Duodenal mucosa (tissue), 2 donors: ENCODE measurements at regions not wholly inside any gene's neighbourhood (a gene's known extent, or its start where the extent isn't known, plus 50 kb on each side); places are given as distances from the start of the nearest gene placed in this dataset.

ENCODE experiments used
- H3K27ac ChIP-seq: one replicate; pipeline ENCODE4 v1.7.0; 2013; ENCODE audit warnings: low read depth, low read length
- H3K27me3 ChIP-seq, 2 donors: one replicate each; pipeline ENCODE4 v1.7.0; 2013; ENCODE audit warnings: low read length in 2 of 2, control low read depth in 1 of 2; ENCODE audit not compliant: insufficient read depth in 2 of 2, control insufficient read depth in 1 of 2
- H3K36me3 ChIP-seq, 2 donors: one replicate each; pipeline ENCODE4 v1.7.0; 2013; ENCODE audit warnings: low read length in 2 of 2, control low read depth in 1 of 2; ENCODE audit not compliant: insufficient read depth in 2 of 2, control insufficient read depth in 1 of 2
- H3K4me1 ChIP-seq, 2 donors: one replicate each; pipeline ENCODE4 v1.7.0; 2013; ENCODE audit warnings: low read length in 2 of 2, control low read depth in 1 of 2; ENCODE audit not compliant: insufficient read depth in 2 of 2, control insufficient read depth in 1 of 2
- H3K4me3 ChIP-seq, 2 donors: one replicate each; pipeline ENCODE4 v1.7.0; 2013; ENCODE audit warnings: low read length in 2 of 2, low read depth in 1 of 2
- H3K9ac ChIP-seq, 2 donors: one replicate each; pipeline ENCODE4 v1.7.0; 2013; ENCODE audit warnings: low read length in 2 of 2, low read depth in 1 of 2
- H3K9me3 ChIP-seq, 2 donors: one replicate each; pipeline ENCODE4 v1.7.0; 2013; ENCODE audit warnings: low read length in 2 of 2, control low read depth in 1 of 2; ENCODE audit not compliant: control insufficient read depth in 1 of 2

DNA sequence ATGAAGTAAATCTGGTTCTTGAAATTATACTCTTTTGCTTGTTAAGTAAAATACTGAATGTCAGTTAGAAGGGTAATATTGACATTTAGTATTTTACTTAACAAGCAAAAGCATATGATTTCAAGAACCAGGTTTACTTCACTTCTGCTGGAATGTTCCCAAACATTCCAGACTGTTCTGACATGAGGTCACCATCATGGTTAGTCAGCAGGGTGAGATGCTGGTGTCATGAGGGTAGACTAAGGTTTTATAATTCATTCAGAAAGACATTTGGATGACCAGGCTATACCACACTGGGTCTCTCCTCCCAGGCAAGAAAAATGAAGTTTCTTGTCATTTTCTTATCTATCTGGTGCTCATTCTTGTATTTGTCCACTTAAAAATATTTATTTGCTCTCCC lies 414.4 kb upstream of the MMS22L start:
- H3K27me3 ChIP-seq = no peaks in the 10 kb centered on the region
- no peaks in the 10 kb centered on the region for H3K9me3 ChIP-seq
- no peak overlapping the region for H3K4me3 ChIP-seq
- no peak overlapping the region for H3K9ac ChIP-seq
- no peaks in the 10 kb centered on the region for H3K4me1 ChIP-seq
- no peak overlapping the region for H3K27ac ChIP-seq
- no peaks in the 10 kb centered on the region for H3K36me3 ChIP-seq

DNA sequence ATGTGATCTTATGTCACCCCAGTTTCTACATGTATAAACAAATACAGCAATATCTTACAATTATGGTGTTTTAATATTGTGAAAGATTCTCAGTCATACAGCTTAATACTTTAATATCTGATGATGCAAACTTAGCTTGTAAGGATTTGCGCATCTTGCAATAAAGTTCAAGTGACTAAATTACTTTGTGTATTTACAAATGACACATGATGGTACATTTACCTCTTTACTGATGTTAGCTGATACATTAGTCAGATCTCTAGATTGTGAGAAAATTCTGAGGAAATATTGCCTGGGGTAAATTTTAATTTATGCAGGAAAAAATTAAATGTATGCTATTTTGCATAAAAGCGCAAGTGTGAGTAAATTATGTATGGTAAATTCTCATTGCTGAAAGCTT lies 418.8 kb upstream of the MMS22L start:
- Histone ChIP-seq H3K4me3 (no peak overlapping the region), H3K27me3 (no peaks in the 10 kb centered on the region), H3K9ac (no peak overlapping the region), H3K4me1 (no peaks in the 10 kb centered on the region), H3K27ac (no peak overlapping the region), H3K36me3 (no peaks in the 10 kb centered on the region), H3K9me3 (no peaks in the 10 kb centered on the region)

DNA sequence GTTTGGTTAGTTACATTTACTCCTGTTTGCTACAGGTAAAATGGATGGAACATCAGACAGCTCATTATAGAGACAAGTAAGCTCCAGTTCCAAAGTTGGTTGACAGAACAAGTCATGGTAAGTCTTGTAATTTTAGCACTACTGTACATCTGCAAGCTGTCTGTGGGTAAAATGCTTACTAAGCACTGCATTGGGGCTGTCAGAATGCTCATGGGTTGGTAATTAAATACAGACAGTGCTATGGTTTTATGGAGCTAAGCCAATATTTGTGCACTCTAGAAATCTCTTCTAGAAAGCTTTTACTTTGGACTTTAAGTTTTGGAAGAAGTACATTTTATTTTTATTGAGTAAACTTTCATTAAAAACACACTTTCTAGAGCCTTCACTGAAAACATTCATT lies 419.2 kb upstream of the MMS22L start:
- Histone ChIP-seq H3K27me3 (no peaks in the 10 kb centered on the region), H3K27ac (no peak overlapping the region), H3K9me3 (no peaks in the 10 kb centered on the region), H3K4me1 (no peaks in the 10 kb centered on the region), H3K36me3 (no peaks in the 10 kb centered on the region), H3K4me3 (no peak overlapping the region), H3K9ac (no peak overlapping the region)

DNA sequence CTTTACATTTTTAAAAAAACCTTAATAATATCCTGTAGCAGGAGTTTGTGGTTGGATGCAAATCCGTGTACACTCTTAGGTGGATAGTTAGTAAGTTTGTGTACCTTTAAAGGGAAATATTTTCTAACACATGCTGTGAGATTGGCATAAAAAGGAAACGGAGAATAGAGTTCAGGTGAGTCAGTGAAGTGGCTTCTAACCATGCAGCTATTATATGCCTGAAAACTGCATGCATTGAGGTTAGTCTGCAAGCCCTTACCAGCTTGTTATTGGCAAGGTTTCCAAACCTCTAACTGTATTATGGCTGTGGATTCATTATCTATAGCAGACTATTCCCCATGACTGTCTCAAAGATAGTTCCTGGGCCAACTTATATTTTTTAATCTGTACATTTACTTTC lies 420.6 kb upstream of the MMS22L start:
- Histone ChIP-seq H3K4me1 (no peaks in the 10 kb centered on the region), H3K4me3 (no peak overlapping the region), H3K27me3 (no peaks in the 10 kb centered on the region), H3K9me3 (no peaks in the 10 kb centered on the region), H3K9ac (no peak overlapping the region), H3K36me3 (no peaks in the 10 kb centered on the region), H3K27ac (no peak overlapping the region)

DNA sequence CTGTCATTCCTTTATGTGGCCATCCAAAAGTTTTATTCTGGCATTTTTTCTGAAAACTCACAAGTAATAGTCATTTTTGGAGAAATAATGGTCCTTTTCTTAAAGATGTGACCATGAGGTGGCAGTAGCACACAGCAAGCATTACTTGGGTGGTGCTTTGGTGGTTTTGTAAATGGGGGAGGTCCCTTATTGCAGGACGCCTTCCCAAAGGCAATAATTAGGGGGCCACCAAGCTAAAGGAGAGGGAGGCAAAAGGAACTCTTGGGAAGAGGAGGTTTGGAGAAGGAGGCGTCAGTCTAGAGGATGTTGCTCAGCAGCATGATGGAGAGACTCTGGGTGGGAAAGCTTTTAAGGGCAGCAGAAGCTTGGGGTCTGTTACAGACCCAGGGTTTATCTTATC lies 422.6 kb upstream of the MMS22L start:
- H3K36me3 ChIP-seq = no peaks in the 10 kb centered on the region
- no peak overlapping the region for H3K27ac ChIP-seq
- H3K4me1 ChIP-seq = no peaks in the 10 kb centered on the region
- no peak overlapping the region for H3K9ac ChIP-seq
- no peaks in the 10 kb centered on the region for H3K27me3 ChIP-seq
- no peaks in the 10 kb centered on the region for H3K9me3 ChIP-seq
- no peak overlapping the region for H3K4me3 ChIP-seq

DNA sequence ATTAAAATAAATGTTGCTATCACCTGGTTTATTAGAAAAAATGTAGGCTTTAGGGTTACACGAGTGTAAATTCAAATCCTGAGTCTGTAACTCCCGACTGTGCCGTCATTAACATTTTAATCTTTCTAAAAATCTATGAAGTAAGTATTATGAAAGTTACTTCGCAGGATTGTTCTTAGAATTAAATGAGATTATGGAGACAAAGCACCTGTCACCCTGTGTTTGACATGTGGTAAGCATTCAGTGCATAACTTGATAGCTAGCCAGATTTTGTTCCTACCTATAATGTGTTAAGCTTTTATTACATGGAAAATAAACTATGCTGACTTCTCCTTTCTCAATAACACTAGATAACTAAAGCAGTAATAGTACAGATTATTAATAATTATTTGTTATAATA lies 429.7 kb upstream of the MMS22L start:
- no peaks in the 10 kb centered on the region for H3K36me3 ChIP-seq
- H3K9me3 ChIP-seq = no peaks in the 10 kb centered on the region
- no peak overlapping the region for H3K4me3 ChIP-seq
- no peaks in the 10 kb centered on the region for H3K27me3 ChIP-seq
- H3K27ac ChIP-seq = no peak overlapping the region
- no peaks in the 10 kb centered on the region for H3K4me1 ChIP-seq
- no peak overlapping the region for H3K9ac ChIP-seq

DNA sequence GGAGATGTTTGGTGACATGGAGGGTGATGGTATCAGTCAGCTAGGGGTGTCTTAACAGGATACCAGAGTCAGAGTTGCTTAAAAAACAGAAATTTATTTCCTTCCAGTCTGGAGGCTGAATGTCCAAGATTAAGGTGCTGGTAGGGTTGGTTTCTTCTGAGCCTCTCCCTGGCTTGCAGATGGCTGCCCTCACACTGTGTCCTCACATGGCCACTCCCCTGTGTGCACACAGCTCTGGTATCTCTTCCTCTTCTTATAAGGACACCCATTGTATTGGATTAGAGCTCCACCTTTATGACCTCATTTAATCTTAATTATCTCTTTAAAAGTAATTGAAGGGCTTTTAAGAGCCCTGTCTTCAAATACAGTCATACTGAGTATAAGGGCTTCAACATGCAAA lies 431.8 kb upstream of the MMS22L start:
- no peak overlapping the region for H3K27ac ChIP-seq
- H3K9me3 ChIP-seq = no peaks in the 10 kb centered on the region
- no peak overlapping the region for H3K4me3 ChIP-seq
- no peak overlapping the region for H3K9ac ChIP-seq
- H3K36me3 ChIP-seq = no peaks in the 10 kb centered on the region
- no peaks in the 10 kb centered on the region for H3K27me3 ChIP-seq
- H3K4me1 ChIP-seq = no peaks in the 10 kb centered on the region

DNA sequence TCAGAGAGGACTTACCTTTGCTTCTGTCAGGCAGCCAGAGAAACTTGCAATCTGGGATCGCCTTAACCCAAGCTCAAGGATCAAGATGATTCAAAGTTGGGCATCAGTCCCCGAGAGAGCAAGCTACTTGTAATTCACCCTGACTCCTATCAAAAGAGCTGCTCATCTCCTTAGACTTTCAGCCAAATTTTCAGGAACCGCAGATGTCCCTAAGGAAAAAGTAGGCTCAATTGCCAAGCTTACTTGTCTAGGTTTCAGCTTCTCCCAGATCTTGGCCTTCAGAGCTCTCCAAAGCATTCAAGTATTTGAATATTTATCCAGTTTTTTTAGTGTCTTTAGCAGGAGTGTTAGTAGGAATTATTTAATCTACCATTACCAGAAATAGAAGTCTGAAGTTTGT lies 434.1 kb upstream of the MMS22L start:
- no peak overlapping the region for H3K4me3 ChIP-seq
- no peak overlapping the region for H3K9ac ChIP-seq
- no peak overlapping the region for H3K27ac ChIP-seq
- H3K4me1 ChIP-seq = no peaks in the 10 kb centered on the region
- H3K27me3 ChIP-seq = no peaks in the 10 kb centered on the region
- no peaks in the 10 kb centered on the region for H3K9me3 ChIP-seq
- H3K36me3 ChIP-seq = no peaks in the 10 kb centered on the region

DNA sequence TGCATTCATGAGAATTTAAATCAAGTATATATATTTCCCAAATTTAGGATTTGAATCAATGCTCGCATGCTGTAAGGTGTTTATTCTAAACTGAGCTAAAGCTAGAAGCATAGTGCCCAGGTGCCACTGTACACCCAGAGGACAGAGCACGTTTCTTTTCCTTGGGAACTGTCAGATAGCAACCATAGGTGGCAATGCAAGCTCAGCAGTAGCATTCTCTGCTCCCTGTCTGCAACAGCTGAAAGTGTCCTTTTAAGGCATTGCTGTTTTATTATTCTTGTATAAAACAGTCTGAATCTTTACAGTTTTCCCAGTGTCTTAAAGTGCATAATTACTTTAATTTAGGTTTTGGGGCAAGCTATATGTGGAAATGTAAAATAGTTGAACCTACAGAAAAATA lies 443.4 kb upstream of the MMS22L start:
- H3K36me3 ChIP-seq = no peaks in the 10 kb centered on the region
- no peaks in the 10 kb centered on the region for H3K9me3 ChIP-seq
- H3K4me1 ChIP-seq = no peaks in the 10 kb centered on the region
- no peak overlapping the region for H3K9ac ChIP-seq
- no peak overlapping the region for H3K4me3 ChIP-seq
- no peaks in the 10 kb centered on the region for H3K27me3 ChIP-seq
- no peak overlapping the region for H3K27ac ChIP-seq

DNA sequence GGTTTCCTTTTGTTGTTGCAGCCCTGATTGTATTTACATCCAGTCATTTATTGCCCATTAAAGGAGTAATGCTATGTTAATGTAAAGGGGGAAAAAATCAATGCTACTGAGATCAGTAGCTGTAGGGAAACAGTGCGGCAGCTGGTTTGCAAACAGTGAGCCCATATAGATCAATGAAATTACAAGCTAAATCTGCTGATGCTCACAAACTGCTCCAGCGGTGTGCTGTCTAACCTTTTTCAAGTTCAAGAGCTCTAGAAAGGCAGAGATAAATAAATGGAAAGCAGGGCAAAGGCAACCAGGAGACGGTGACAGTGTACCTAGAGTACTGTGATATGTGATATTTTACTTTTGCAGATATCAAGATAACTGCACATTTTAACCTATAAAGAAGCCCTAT lies 449.0 kb upstream of the MMS22L start:
- Histone ChIP-seq H3K27ac (no peak overlapping the region), H3K4me1 (no peaks in the 10 kb centered on the region), H3K9me3 (no peaks in the 10 kb centered on the region), H3K27me3 (no peaks in the 10 kb centered on the region), H3K9ac (no peak overlapping the region), H3K4me3 (no peak overlapping the region), H3K36me3 (no peaks in the 10 kb centered on the region)

DNA sequence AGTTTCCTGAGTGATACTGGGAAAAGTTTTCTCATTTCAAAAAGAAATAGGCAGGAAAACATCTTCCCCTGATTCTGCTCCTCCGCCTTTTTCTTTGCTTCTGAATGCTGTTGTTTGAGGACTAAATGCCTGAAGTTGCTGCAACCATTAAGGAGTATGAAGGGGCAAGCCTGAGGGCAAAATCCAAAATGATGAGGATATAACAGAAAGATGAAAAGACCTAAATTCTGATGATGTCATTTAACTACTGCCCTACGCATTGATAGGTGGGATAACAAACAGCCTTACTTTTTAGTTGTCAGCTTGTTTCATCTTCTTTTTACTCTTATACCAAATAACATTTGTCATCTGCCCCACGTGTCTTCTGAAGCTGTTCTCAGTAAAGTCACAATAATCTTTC lies 474.6 kb upstream of the MMS22L start:
- no peaks in the 10 kb centered on the region for H3K9me3 ChIP-seq
- H3K27ac ChIP-seq = no peak overlapping the region
- H3K4me1 ChIP-seq = no peaks in the 10 kb centered on the region
- no peak overlapping the region for H3K4me3 ChIP-seq
- no peak overlapping the region for H3K9ac ChIP-seq
- no peaks in the 10 kb centered on the region for H3K27me3 ChIP-seq
- no peaks in the 10 kb centered on the region for H3K36me3 ChIP-seq
